Caco-2 (cell line): ENCODE measurements at regions not wholly inside any gene's neighbourhood (a gene's known extent, or its start where the extent isn't known, plus 50 kb on each side); places are given as distances from the start of the nearest gene placed in this dataset.

Experiments
- BruUV-seq: library from RNA; stranded (reverse); fragments of 400-500 nt; replicated peaks from 2 replicates; lab custom pipeline; 2021; lab: Mats Ljungman, UMichigan
- CTCF ChIA-PET: fragments of 300-600 bp; sonication (Branson Sonifier 250); formaldehyde crosslinking; loops from one replicate; lab custom pipeline; 2022; ENCODE audit warnings: antibody characterized with exemption; lab: Charles Lee
- POLR2A ChIA-PET: fragments of 300-600 bp; sonication (Branson Sonifier 250); formaldehyde crosslinking; loops from one replicate; lab custom pipeline; 2022; ENCODE audit warnings: antibody characterized with exemption; lab: Charles Lee
- DNase-seq, 2 experiments: peaks; one replicate each; pipeline versions ENCODE4 v3.0.0 to v3.0.0-alpha.2; 2020 to 2022
- H3K27me3 ChIP-seq: replicated peaks from 2 replicates; pipeline ENCODE4 v1.6.0; 2011; ENCODE audit warnings: low read length; ENCODE audit not compliant: control insufficient read depth, insufficient read depth
- H3K36me3 ChIP-seq: 2 replicates; pipeline ENCODE4 v1.5.1; 2011; ENCODE audit warnings: low read length; ENCODE audit not compliant: control insufficient read depth, insufficient read depth
- H3K4me1 ChIP-seq: fragments of 250-450 bp; sonication (Bioruptor Pico); 2 replicates; pipeline ENCODE4 v1.5.1; 2020; ENCODE audit warnings: mild to moderate bottlenecking
- H3K4me3 ChIP-seq: 2 replicates; pipeline ENCODE4 v1.5.1; 2011; ENCODE audit warnings: low read depth, mild to moderate bottlenecking, control low read depth, low read length
- H3K9me3 ChIP-seq: fragments of 250-450 bp; sonication (Bioruptor Pico); 2 replicates; pipeline ENCODE4 v1.5.1; 2020; ENCODE audit warnings: mild to moderate bottlenecking, moderate library complexity
- H3K27ac Mint-ChIP-seq: one replicate; pipeline ENCODE4 v1.8.0; 2022; ENCODE audit warnings: mixed read lengths; ENCODE audit not compliant: unreplicated experiment
- H3K27me3 Mint-ChIP-seq: one replicate; pipeline ENCODE4 v1.8.0; 2022; ENCODE audit warnings: mixed read lengths; ENCODE audit not compliant: insufficient read depth, unreplicated experiment
- H3K36me3 Mint-ChIP-seq: one replicate; pipeline ENCODE4 v1.8.0; 2022; ENCODE audit warnings: mild to moderate bottlenecking, mixed read lengths; ENCODE audit not compliant: insufficient read depth, unreplicated experiment
- H3K4me1 Mint-ChIP-seq: one replicate; pipeline ENCODE4 v1.8.0; 2022; ENCODE audit warnings: low read depth, mixed read lengths; ENCODE audit not compliant: unreplicated experiment
- H3K4me3 Mint-ChIP-seq: one replicate; pipeline ENCODE4 v1.8.0; 2022; ENCODE audit warnings: mild to moderate bottlenecking, moderate library complexity, mixed read lengths; ENCODE audit not compliant: unreplicated experiment
- H3K9me3 Mint-ChIP-seq: one replicate; pipeline ENCODE4 v1.8.0; 2022; ENCODE audit warnings: mixed read lengths; ENCODE audit not compliant: unreplicated experiment
- intact Hi-C: fragments of 100-400 bp; cut with micrococcal nuclease; formaldehyde crosslinking; loops from one replicate; pipeline ENCODE4 v1.10.0; 2022; ENCODE audit not compliant: unreplicated experiment
- TF ChIP-seq, protein P1 (sequence below), 2 experiments: fragments of 200-600 bp in 1 of 2; IDR thresholded peaks; 1 replicate in 1 of 2; 2 replicates in 1 of 2; pipeline versions ENCODE4 v1.5.1 to v1.8.0; 2011 to 2022; ENCODE audit warnings: antibody characterized with exemption in 1 of 2, control low read depth in 1 of 2, inconsistent platforms in 1 of 2, low read depth in 1 of 2, low read length in 1 of 2, mild to moderate bottlenecking in 1 of 2, moderate library complexity in 1 of 2; ENCODE audit not compliant: insufficient read depth in 1 of 2, severe bottlenecking in 1 of 2, unreplicated experiment in 1 of 2

DNA sequence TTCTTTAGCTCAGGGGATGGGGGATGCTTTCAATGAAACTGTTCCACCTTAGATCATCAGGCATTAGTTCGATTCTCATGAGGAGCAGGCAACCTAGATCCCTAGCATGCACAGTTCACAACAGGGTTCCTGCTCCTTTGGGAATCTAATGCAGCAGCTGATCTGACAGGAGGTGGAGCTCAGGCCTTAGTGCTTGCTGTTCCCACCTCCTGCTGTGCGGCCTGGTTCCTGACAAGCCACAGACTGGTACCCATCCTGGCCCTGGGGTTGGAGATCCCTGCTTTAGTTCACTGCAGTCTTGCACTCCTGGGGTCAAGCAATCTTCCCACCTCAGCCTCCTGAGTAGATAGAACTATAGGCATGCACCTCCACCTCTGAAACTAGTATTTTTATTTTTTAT is 1369.8 kb upstream of the NUDT12 start:
- ChIA-PET CTCF (no interaction called here), POLR2A (no interaction called here)
- H3K4me1 Mint-ChIP-seq: no peaks in the 10 kb centered on the region
- no peaks in the 10 kb centered on the region for H3K9me3 ChIP-seq
- H3K27me3 ChIP-seq: no peaks in the 10 kb centered on the region
- H3K27ac Mint-ChIP-seq: no peak overlapping the region
- DNase-seq: no peak
- H3K4me3 Mint-ChIP-seq: no peak overlapping the region
- no peaks in the 10 kb centered on the region for H3K4me1 ChIP-seq
- no peaks in the 10 kb centered on the region for H3K9me3 Mint-ChIP-seq
- H3K36me3 Mint-ChIP-seq: no peaks in the 10 kb centered on the region
- H3K36me3 ChIP-seq: no peaks in the 10 kb centered on the region
- no peaks in the 10 kb centered on the region for H3K27me3 Mint-ChIP-seq
- TF ChIP-seq, protein P1, sequence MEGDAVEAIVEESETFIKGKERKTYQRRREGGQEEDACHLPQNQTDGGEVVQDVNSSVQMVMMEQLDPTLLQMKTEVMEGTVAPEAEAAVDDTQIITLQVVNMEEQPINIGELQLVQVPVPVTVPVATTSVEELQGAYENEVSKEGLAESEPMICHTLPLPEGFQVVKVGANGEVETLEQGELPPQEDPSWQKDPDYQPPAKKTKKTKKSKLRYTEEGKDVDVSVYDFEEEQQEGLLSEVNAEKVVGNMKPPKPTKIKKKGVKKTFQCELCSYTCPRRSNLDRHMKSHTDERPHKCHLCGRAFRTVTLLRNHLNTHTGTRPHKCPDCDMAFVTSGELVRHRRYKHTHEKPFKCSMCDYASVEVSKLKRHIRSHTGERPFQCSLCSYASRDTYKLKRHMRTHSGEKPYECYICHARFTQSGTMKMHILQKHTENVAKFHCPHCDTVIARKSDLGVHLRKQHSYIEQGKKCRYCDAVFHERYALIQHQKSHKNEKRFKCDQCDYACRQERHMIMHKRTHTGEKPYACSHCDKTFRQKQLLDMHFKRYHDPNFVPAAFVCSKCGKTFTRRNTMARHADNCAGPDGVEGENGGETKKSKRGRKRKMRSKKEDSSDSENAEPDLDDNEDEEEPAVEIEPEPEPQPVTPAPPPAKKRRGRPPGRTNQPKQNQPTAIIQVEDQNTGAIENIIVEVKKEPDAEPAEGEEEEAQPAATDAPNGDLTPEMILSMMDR (IDR thresholded peaks at IDR 0.05; ENCODE audit: insufficient read depth in 1 of 2, low read depth in 1 of 2, low read length in 1 of 2, severe bottlenecking in 1 of 2, unreplicated experiment in 1 of 2): no peak
- BruUV-seq: no TSS peak
- H3K4me3 ChIP-seq: no peak overlapping the region
- intact Hi-C loops: no loop called here

DNA sequence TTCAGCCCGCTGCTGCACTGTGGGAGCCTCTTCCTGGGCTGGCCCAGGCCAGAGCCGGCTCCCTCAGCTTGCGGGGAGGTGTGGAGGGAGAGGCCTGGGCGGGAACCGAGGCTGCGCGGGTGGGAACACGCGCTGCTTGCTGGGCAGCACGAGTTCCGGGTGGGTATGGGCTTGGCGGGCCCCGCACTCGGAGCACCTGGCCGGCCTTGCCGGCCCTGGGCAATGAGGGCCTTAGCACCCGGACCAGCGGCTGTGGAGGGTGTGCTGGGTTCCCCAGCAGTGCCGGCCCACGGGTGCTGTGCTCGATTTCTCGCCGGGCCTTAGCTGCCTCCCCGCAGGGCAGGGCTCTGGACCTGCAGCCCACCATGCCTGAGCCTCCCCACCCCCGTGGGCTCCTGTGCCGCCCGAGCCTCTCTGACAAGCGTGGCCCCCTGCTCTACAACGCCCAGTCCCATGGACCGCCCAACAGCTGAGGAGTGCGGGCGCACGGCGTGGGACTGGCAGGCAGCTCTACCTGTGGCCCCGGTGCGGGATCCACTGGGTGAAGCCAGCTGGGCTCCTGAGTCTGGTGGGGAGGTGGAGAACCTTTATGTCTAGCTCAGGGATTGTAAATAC is 1366.4 kb upstream of the NUDT12 start:
- H3K4me3 Mint-ChIP-seq: no peak overlapping the region
- intact Hi-C loops: no loop called here
- no peak overlapping the region for H3K4me3 ChIP-seq
- no peaks in the 10 kb centered on the region for H3K27me3 Mint-ChIP-seq
- H3K36me3 ChIP-seq: no peaks in the 10 kb centered on the region
- TF ChIP-seq, protein P1 (IDR thresholded peaks at IDR 0.05; ENCODE audit: insufficient read depth in 1 of 2, low read depth in 1 of 2, low read length in 1 of 2, severe bottlenecking in 1 of 2, unreplicated experiment in 1 of 2): no peak
- no peaks in the 10 kb centered on the region for H3K36me3 Mint-ChIP-seq
- no peaks in the 10 kb centered on the region for H3K9me3 ChIP-seq
- POLR2A ChIA-PET: no interaction called here
- no peaks in the 10 kb centered on the region for H3K4me1 Mint-ChIP-seq
- CTCF ChIA-PET: no interaction called here
- no peak overlapping the region for H3K27ac Mint-ChIP-seq
- peaks cover 10% of the 10 kb centered on the region for H3K9me3 Mint-ChIP-seq
- H3K27me3 ChIP-seq: no peaks in the 10 kb centered on the region
- no peaks in the 10 kb centered on the region for H3K4me1 ChIP-seq
- BruUV-seq: no TSS peak
- DNase-seq: no peak

DNA sequence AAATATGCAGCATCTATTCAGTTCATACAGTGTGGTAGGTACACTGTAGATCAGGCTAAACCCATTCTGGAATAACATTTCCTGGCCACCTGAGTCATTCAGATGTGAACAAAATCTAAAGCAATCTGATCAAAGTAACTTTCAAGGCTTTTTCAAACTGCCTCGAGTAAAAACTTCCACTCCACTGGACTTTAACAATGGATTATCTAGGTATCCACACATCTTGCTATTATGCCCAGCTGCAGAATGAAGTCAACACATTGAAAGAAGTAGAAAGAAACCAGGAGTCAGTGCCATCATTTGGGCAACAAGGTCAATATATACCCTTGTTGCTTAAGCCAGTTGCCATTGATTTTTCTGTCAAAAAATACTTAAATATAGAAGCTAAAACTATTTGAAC is 1352.6 kb upstream of the NUDT12 start:
- Histone ChIP-seq H3K36me3 (no peaks in the 10 kb centered on the region), H3K4me3 (no peak overlapping the region), H3K9me3 (no peaks in the 10 kb centered on the region), H3K27me3 (no peaks in the 10 kb centered on the region), H3K4me1 (no peaks in the 10 kb centered on the region)
- no peaks in the 10 kb centered on the region for H3K36me3 Mint-ChIP-seq
- no peaks in the 10 kb centered on the region for H3K9me3 Mint-ChIP-seq
- BruUV-seq: no TSS peak
- no peak overlapping the region for H3K4me3 Mint-ChIP-seq
- H3K27ac Mint-ChIP-seq: no peak overlapping the region
- DNase-seq: no peak
- H3K27me3 Mint-ChIP-seq: no peaks in the 10 kb centered on the region
- CTCF ChIA-PET: no interaction called here
- intact Hi-C loops: no loop called here
- TF ChIP-seq, protein P1 (IDR thresholded peaks at IDR 0.05; ENCODE audit: insufficient read depth in 1 of 2, low read depth in 1 of 2, low read length in 1 of 2, severe bottlenecking in 1 of 2, unreplicated experiment in 1 of 2): no peak
- POLR2A ChIA-PET: no interaction called here
- H3K4me1 Mint-ChIP-seq: peaks cover 10% of the 10 kb centered on the region
